Type B pancreatic cell (in vitro differentiated cells): ENCODE measurements at regions not wholly inside any gene's neighbourhood (a gene's known extent, or its start where the extent isn't known, plus 50 kb on each side); places are given as distances from the start of the nearest gene placed in this dataset.

Experiments
- DNase-seq: peaks from one replicate; pipeline ENCODE4 v3.0.0; 2021; ENCODE audit warnings: mixed read lengths; ENCODE audit not compliant: unreplicated experiment; ENCODE audit errors: extremely low spot score
- H3K27ac Mint-ChIP-seq: 2 replicates; pipeline ENCODE4 v1.8.0; 2021; ENCODE audit warnings: mild to moderate bottlenecking, mixed read lengths
- H3K27me3 Mint-ChIP-seq: 2 replicates; pipeline ENCODE4 v1.8.0; 2021; ENCODE audit warnings: mixed read lengths
- H3K36me3 Mint-ChIP-seq: 2 replicates; pipeline ENCODE4 v1.8.0; 2021; ENCODE audit warnings: mixed read lengths
- H3K4me1 Mint-ChIP-seq: one replicate; pipeline ENCODE4 v1.8.0; 2021; ENCODE audit warnings: mixed read lengths; ENCODE audit not compliant: unreplicated experiment
- H3K4me3 Mint-ChIP-seq: 2 replicates; pipeline ENCODE4 v1.8.0; 2021; ENCODE audit warnings: mild to moderate bottlenecking, mixed read lengths
- H3K9me3 Mint-ChIP-seq: 2 replicates; pipeline ENCODE4 v1.8.0; 2021; ENCODE audit warnings: mixed read lengths
- TF ChIP-seq, protein P1 (sequence below): fragments of 200-600 bp; sonication (generic); conservative IDR thresholded peaks from 2 replicates; pipeline ENCODE4 v1.5.0; 2021; ENCODE audit warnings: antibody characterized with exemption, mild to moderate bottlenecking

DNA sequence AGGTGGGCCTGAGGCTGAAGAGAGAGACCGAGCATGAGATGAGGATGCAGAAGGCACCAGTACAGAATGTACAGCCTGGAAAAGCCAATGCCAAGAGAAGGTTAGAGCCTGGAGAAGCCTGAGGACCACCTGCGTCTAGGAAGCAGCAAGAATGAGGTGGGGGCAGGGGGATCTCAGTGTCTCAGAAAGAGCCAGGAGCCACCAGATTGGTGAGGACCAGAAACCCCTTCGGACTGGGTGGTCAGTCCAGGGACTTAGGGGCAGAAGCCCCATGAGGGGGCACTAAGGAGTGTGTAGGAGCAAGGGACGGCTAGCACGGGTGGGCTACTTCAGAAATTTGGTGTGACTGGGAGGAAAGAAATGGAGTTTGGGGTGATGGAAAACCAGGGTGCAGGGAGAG, 205.9 kb upstream of the RNF32 start:
- Mint-ChIP-seq H3K36me3 (no peaks in the 10 kb centered on the region), H3K27me3 (peaks cover 15% of the 10 kb centered on the region), H3K27ac (no peak overlapping the region), H3K9me3 (no peaks in the 10 kb centered on the region), H3K4me1 (no peaks in the 10 kb centered on the region), H3K4me3 (no peak overlapping the region)
- TF ChIP-seq, protein P1, sequence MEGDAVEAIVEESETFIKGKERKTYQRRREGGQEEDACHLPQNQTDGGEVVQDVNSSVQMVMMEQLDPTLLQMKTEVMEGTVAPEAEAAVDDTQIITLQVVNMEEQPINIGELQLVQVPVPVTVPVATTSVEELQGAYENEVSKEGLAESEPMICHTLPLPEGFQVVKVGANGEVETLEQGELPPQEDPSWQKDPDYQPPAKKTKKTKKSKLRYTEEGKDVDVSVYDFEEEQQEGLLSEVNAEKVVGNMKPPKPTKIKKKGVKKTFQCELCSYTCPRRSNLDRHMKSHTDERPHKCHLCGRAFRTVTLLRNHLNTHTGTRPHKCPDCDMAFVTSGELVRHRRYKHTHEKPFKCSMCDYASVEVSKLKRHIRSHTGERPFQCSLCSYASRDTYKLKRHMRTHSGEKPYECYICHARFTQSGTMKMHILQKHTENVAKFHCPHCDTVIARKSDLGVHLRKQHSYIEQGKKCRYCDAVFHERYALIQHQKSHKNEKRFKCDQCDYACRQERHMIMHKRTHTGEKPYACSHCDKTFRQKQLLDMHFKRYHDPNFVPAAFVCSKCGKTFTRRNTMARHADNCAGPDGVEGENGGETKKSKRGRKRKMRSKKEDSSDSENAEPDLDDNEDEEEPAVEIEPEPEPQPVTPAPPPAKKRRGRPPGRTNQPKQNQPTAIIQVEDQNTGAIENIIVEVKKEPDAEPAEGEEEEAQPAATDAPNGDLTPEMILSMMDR: no peak
- DNase-seq: no peak

DNA sequence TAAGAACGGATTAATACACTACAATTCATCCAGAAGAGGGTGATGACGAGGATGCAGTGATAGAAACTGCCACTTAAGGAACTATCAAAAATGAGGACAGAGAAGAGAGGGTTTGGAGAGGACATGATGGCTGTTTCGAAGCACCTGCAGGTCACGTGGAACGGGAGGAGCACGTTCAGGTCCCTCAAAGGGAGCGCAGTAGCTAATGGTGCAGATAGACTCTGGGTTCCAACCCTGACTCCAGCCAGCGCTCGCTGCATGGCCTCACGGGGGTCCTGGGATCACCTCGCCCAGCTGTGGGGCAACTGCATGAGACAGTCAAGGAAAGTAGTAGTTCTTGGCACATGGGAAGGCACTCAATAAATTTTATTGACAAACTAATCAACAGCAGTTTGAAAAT, 208.6 kb upstream of the RNF32 start:
- Mint-ChIP-seq H3K36me3 (no peaks in the 10 kb centered on the region), H3K27me3 (peaks cover 17% of the 10 kb centered on the region), H3K4me1 (no peaks in the 10 kb centered on the region), H3K4me3 (no peak overlapping the region), H3K27ac (no peak overlapping the region), H3K9me3 (no peaks in the 10 kb centered on the region)
- DNase-seq: no peak
- TF ChIP-seq, protein P1: no peak

DNA sequence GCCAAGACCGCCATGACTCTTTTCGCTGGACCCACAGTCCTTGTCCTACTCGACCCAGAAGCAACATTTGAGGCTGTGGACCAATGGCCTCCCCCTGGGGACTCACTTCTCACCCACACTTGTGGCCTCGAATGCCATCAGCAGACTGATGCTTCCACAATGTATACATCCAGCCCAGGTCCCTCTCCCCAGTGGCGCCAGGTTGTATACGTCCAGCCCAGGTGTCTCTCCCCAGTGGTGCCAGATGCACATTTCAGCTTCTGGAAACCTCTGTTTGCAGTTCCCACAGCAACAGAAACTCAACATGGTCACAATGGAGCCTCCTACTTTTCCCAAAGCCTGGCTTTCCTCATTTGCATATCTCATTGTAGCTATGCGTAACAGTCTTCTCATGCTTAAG, 210.5 kb upstream of the RNF32 start:
- DNase-seq: no peak
- H3K27ac Mint-ChIP-seq: no peak overlapping the region

DNA sequence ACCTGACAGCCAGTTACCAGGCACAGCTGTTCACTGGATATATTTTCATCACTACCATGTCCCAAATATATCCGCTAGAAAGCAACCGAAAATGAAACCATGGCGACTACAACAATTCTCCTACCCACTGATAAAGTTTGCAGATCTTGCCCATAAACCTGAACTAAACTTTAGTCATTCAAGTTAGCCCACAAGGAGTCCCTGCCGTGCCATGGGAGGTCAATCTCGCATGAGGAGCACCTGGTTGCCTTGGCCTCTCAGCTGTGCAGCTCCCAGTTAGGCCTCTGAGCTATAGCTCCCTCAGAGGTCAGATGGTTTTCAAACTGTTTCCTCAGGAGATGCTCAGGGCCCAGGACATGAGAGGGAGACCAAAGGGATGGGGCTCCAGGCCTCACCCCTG, 211.1 kb upstream of the RNF32 start:
- Mint-ChIP-seq H3K4me1 (no peaks in the 10 kb centered on the region), H3K36me3 (no peaks in the 10 kb centered on the region), H3K4me3 (no peak overlapping the region), H3K27me3 (peaks cover 10% of the 10 kb centered on the region), H3K27ac (no peak overlapping the region), H3K9me3 (no peaks in the 10 kb centered on the region)
- no peak for DNase-seq
- TF ChIP-seq, protein P1: no peak

More for the DNA sequence above, 210.5 kb upstream of the RNF32 start:
- Mint-ChIP-seq H3K4me3 (no peak overlapping the region), H3K36me3 (no peaks in the 10 kb centered on the region), H3K9me3 (no peaks in the 10 kb centered on the region), H3K4me1 (no peaks in the 10 kb centered on the region), H3K27me3 (peaks cover 16% of the 10 kb centered on the region)
- TF ChIP-seq, protein P1: no peak

DNA sequence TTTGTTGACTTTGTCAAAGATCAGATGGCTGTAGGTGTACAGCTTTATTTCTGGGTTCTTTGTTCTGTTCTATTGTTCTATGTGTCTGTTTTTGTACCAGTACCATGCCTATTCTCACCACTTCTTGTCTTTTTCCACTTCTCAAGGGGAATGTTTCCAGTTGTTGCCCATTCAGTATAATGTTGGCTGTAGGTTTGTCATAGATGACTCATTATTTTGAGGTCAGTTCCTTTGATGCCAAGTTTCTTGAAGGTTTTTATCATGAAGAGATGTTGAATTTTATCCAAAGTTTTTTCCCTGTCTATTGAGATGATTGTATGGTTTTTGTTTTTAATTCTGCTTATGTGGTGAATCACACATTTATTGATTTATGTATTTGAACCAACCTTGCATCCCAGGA, 216.7 kb upstream of the RNF32 start:
- peaks cover 5% of the 10 kb centered on the region for H3K9me3 Mint-ChIP-seq
- H3K27me3 Mint-ChIP-seq: peaks cover 2% of the 10 kb centered on the region
- no peak overlapping the region for H3K27ac Mint-ChIP-seq
- no peaks in the 10 kb centered on the region for H3K36me3 Mint-ChIP-seq
- H3K4me1 Mint-ChIP-seq: no peaks in the 10 kb centered on the region
- TF ChIP-seq, protein P1: no peak
- no peak overlapping the region for H3K4me3 Mint-ChIP-seq
- no peak for DNase-seq

DNA sequence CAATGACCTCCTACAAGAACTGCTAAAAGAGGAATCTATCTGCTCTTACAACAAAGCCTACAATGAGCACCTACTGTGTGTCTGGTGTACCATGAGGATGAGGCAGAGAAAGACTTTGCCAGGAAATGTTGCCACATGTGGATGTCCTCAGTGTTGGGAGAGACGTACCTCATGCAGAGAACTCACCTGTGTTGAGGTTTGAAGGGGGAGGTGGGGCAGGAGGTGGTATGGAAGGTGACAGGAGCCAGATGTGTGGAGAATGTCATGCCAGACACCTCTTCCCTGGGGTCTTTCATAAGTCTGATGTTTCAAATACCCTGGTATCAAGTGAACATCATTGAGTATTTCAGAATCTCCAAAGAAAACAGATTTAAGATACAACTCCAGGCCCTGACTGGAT, 220.1 kb upstream of the RNF32 start:
- Mint-ChIP-seq H3K27ac (no peak overlapping the region), H3K4me3 (no peak overlapping the region), H3K36me3 (no peaks in the 10 kb centered on the region), H3K9me3 (peaks cover 5% of the 10 kb centered on the region), H3K27me3 (no peaks in the 10 kb centered on the region), H3K4me1 (no peaks in the 10 kb centered on the region)
- TF ChIP-seq, protein P1: no peak
- DNase-seq: no peak
